ENCODE measurements at regions not wholly inside any gene's neighbourhood (a gene's known extent, or its start where the extent isn't known, plus 50 kb on each side); places are given as distances from the start of the nearest gene placed in this dataset.

- no peak for DNase-seq (ENCODE audit: low read depth)
Observed at GRCh38 chr13:103156346-103156998, 90.3 kb upstream of the SLC10A2 start.

DNA sequence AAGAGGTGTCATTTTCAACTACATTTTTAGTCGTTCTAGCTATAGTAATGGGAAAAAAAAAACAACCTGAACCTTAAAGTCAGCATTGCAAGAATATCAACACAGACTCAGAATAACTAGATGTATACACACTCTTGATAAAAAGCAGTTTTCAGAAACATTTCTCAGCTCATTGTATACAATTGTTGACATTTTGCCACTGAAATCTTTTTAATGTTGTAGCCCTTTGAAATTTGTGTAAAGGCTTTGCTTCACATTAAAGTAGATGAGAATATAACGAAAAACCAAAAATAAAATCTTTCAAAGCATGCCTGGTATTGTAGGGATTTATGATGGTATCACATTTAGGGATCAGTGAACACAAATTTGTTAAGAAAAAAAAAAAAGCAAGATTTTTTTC lies 87.2 kb upstream of the SLC10A2 start:
- DNase-seq (ENCODE audit: low read depth) = no peak

GRCh38 chr13:103147961-103148360 lies 81.7 kb upstream of the SLC10A2 start:
- no peak for DNase-seq (ENCODE audit: low read depth)

- DNase-seq (ENCODE audit: low read depth) = no peak
Observed at GRCh38 chr13:103145442-103145841, 79.2 kb upstream of the SLC10A2 start.

DNA sequence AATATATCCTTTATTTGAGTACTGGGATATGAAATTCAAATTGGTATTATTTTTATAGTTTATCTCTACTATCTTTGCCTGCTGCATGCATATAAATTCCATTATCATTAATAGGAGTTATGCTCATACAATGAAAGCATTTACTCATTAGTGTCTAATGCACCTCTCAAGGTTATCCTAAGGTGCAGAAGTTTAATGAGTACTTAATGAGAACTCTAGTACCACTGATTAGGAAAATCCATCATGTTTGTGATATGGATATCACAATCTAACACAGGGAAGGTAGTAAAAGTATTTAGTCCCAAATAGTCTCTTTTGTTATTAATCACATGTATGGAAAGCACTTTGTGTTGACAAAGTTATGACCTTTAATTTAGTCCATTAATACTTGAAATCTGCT lies 77.2 kb upstream of the SLC10A2 start:
- no peak for DNase-seq (ENCODE audit: low read depth)

- DNase-seq (ENCODE audit: low read depth) = no peak
Observed at GRCh38 chr13:103142151-103142550, 75.9 kb upstream of the SLC10A2 start.

GRCh38 chr13:103140001-103140671 lies 73.9 kb upstream of the SLC10A2 start:
- DNase-seq (ENCODE audit: low read depth) = peak; percentile 9

DNA sequence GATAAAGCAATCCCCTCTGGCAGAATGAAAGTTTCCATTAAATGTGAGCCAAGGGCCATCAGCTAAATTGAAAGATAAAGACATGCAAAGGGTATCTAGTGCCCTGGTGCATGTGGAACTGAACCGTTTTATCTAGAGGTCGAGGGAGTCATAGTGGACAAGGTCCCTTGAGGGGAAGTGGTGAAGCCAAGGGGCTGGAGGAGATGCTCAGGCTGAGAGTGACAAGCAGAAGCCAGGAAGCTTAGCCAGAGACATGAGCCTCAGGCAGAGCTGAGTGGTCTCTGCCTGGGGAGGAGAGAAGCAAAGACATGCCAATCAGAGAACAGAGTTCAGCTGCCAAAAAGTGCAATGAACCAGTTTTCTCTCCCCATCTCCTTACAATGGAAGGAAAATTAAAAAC lies 68.1 kb upstream of the SLC10A2 start:
- DNase-seq (ENCODE audit: low read depth) = no peak

DNA sequence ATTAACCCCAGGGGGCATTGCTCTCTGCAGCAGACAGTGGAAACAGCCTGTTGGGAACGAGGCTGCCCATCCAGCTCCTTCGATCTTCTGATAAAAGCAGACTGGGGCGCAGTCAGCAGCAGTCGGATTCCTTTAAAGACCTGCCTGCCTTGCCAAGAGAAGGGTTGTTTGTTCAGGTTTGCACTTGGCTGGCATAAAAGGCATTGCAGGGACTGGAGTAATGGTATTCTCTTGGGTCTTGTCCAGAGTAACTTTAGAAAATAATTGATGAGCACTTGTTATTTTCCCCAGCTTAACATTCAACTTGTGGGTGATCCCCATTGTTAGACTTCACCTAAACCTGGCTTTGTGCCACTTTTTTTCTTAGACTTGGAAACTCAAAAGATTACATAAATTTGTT lies 67.3 kb upstream of the SLC10A2 start:
- DNase-seq (ENCODE audit: low read depth) = no peak

GRCh38 chr13:103130681-103131210 lies 64.5 kb upstream of the SLC10A2 start:
- DNase-seq (ENCODE audit: low read depth) = no peak

GRCh38 chr13:103130146-103130545 lies 63.9 kb upstream of the SLC10A2 start:
- no peak for DNase-seq (ENCODE audit: low read depth)

Data from myocyte (in vitro differentiated cells).